ENCODE measurements at regions not wholly inside any gene's neighbourhood (a gene's known extent, or its start where the extent isn't known, plus 50 kb on each side); places are given as distances from the start of the nearest gene placed in this dataset.
A peak's percentile ranks its signal among the peaks of the same experiment; 100 is the strongest.

DNA sequence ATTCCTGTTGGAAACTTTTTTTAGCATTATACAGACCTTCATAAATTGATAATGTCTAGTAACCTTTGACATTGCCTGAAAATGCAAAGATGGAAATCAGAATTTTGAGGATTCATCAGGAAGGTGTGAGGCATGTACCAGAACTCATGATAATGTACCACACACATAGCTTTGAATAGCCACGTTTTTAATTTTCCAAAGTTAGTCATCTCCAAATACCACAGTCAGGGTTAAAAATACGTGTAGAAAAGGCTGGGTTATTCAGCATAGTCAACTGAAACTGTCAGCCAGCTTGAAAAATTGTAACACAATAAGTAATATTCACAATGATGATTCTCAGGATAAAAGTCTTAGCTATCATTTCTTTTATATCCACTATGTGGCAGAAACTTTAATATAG, 102.0 kb upstream of the THRB start:
- no peak for DNase-seq (ENCODE audit: low spot score)

- no peak for DNase-seq (ENCODE audit: low spot score)
Measured at GRCh38 chr3:24598695-24599470, 104.2 kb upstream of the THRB start.

DNA sequence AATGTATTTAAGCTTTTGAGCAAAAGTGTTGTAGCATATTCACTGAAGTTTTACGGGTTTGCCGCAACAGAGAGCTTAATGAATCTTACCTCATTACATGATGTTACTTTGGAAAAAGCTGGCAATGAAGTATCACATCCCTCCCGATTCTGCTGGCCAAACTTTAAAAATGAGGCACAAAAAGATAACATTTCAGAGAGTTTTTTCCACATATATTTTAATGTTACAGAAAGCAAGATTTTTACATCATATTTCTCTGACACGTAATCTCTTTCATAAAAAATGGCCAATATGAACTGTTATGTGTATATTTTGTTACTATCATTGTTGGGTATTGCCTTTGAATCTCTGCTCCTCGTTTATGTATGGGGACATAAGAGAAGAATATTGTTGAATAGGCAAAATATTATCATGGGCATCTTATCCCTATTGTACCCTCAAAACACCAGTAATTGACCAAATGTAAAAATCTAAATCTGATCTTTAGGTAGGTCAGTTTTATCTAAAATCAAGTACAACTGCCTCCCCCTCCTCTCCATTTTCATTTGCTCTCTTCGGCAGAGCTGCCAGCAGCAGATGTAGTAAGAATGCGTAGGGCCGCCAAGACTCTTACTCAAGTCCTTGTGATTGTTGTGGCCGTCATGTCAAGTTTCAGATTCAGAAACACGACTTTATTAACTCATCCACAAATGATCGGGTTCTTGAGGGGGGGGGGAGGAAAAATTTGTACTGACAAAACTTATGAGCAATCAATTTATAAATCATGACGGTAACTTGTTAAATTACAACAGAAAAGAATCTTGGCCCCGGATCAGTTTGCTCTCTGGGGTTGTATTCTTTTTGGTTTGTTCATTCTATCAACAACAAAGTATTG, 106.7 kb upstream of the THRB start:
- DNase-seq (ENCODE audit: low spot score), result no peak

DNA sequence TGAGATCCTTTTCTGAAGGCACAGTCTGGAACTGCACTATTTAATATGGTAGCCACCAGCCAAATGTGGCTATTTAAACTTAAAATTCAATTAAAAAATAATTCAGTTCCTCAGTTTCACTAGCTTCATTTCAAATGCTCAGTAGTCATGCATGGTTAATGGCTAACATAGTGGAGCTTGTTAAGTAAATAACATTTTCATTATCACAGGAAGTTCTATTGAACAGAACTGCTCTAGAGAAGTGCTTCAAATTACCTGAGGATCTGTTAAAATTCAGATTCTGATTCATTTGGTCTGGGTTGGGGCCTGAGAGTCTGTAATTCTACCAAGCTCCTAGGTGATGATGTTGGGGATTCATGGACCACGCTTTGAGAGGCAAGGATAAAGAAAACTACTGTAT, 109.6 kb upstream of the THRB start:
- no peak for DNase-seq (ENCODE audit: low spot score)

DNA sequence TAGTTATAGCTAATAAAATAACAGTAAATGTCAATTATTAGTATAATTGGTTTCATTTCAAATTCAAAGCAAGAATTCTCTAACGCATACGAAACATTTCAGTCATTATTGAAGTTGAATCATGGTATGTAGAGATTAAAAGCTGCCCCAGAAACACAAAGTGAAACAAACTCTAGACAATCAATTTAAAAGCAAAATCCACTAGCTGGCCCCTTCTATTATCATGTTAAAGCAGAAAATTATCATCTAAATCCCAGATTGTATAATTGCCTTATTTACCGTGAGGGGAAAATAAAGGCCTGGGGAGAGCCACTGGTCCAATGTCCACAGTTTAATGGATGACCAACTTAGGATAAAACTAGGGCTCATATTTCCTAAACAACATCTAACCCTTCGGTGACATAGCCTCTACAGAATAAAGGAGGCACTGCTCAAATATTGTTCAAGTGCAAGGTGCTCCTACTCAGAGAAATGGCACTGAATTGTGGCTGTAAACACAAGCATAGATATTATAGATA, 110.9 kb upstream of the THRB start:
- no peak for DNase-seq (ENCODE audit: low spot score)

- no peak for DNase-seq (ENCODE audit: low spot score)
Measured at GRCh38 chr3:24607281-24607680, 112.6 kb upstream of the THRB start.

GRCh38 chr3:24608701-24609390, 114.2 kb upstream of the THRB start:
- DNase-seq (ENCODE audit: low spot score), result no peak

DNA sequence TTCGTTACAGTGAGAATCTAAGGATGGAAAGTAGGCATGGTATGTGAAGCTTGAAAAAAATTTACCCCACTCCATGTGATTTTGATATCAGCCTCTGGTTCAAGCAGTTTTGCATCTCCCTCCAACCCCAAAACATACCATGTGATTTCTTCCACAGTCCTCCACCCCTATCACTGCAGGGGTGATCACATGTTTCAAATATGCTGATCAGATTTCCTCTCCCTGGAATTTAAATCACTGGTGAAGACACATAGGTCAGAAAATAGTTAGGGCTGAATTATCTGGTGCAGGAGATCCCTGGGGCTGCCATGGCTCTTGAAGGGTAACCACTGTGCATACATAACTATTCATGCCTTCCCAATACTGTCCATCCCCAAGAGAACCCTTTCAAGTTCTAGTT, 119.7 kb upstream of the THRB start:
- DNase-seq (ENCODE audit: low spot score), result no peak

DNA sequence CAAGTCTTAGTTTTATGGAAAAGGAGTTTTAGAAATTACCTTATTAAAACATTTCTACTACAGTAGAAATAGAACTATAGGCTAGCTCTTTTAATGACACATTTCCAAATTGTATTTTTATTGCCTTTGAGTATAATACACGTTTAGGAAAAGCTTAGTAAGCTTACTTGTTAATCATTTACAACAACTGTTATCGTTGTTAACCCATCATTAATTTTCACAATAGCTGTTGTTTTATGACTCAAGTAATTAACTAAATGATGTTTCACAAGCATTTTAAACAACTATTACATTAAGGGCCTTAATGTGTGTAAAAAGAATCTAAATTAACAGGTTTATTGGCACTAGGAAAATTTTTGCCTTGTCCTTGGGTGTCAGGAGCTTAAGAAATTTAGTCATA, 120.5 kb upstream of the THRB start:
- no peak for DNase-seq (ENCODE audit: low spot score)

- DNase-seq (ENCODE audit: low spot score), result no peak
Measured at GRCh38 chr3:24616110-24616829, 121.6 kb upstream of the THRB start.

DNA sequence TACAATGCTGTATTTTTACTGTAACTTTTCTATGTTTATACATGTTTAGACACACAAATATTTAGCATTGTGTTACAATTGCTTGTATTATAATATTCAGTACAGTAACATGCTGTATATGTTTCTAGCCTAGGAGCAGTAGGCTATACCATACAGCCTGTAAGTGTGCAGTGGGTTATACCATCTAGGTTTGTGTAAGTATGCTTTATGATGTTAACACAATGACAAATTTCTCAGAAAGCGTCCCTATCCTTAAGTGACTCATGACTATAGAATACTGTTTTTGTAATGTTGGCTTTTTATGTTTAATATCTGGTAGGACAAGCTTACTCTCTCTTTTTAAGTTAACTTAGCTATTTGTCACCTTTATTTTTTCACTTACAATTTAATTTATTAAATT, 127.5 kb upstream of the THRB start:
- DNase-seq (ENCODE audit: low spot score), result no peak

DNA sequence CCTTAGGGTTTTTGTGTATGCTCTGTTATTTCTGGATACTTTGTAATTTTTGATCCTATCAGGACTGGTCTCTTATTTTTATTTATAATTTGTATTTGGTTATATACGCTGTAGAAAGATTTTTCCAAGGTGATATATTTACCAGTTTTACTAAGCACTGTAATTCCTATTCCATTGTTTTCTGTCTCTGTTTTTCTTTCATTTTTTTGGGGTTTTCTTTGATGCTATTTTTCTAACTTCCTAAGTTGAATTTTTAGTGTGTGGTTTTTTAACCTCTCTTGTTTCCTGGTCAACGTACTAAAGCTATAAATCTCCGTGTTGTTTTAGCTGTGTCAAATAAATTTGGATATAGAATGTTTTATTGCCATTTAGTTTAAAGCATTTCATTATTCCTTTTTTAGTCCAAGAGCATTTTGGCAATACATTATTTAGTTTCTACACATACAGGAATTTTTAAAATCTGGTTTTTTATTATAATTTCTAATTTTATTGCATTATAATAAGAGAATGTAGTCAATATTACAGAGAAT, 128.1 kb upstream of the THRB start:
- no peak for DNase-seq (ENCODE audit: low spot score)

GRCh38 chr3:24623657-24624056, 129.0 kb upstream of the THRB start:
- no peak for DNase-seq (ENCODE audit: low spot score)

- no peak for DNase-seq (ENCODE audit: low spot score)
Measured at GRCh38 chr3:24624938-24625681, 130.5 kb upstream of the THRB start.

- no peak for DNase-seq (ENCODE audit: low spot score)
Measured at GRCh38 chr3:24628523-24629258, 134.0 kb upstream of the THRB start.

- no peak for DNase-seq (ENCODE audit: low spot score)
Measured at GRCh38 chr3:24631481-24631880, 136.8 kb upstream of the THRB start.

DNA sequence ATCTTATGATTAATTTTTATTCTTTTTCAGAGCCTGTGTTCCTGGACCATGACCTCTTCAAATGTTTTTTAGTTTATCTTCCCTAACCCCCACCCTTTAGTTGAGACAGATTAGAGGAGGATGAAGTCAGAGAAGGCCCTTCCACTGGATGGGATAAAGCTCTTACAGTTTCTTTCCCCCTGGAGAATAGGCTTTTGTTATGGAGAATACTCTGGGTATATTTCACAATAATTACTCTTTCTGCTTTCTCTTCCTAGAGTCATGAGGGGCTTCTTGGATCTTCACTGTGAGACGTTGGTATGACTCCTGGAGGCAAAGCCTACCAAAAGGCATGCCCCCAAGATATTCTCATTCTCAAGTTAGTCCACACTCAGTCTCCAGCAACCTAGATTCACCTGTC, 144.4 kb upstream of the THRB start:
- no peak for DNase-seq (ENCODE audit: low spot score)

DNA sequence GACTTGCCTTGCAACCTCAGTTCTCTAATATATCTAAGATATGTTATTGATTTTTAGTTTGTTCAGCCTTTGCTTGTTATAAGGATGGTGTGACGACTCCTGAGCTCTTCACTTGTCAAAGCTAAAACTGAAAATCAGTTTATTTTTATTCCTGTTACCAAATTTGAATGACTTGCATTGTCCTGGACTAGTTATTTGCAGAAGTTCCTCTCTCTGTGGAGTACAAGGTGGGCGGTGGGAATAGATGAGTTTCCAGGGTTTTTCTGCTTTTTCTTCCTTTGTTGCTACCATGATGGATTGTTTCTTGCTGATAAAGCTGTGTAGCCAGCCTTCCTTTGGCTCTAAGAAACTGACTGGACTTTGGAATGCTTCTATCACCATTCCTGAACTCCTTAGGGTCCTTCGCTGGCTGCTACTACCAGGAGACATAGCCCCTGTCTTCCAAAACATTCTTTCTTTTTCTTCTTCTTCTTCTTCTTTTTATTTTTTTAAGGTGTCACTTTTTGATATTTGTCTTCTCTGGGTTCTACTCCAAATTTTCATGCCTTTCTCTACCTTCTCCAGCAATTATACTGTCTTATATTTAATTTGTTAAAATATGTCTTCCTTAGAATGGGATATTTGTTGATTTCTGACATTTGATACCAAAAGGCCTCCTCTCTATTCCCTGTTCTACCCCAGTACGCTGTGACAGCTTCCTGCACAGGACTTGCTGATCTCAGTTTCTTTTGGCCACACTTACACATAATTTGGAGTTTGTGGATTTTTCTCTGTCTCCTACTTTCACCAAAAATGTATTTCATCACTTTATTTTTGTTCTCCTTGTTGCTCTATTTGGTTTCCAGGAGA, 145.1 kb upstream of the THRB start:
- no peak for DNase-seq (ENCODE audit: low spot score)

DNA sequence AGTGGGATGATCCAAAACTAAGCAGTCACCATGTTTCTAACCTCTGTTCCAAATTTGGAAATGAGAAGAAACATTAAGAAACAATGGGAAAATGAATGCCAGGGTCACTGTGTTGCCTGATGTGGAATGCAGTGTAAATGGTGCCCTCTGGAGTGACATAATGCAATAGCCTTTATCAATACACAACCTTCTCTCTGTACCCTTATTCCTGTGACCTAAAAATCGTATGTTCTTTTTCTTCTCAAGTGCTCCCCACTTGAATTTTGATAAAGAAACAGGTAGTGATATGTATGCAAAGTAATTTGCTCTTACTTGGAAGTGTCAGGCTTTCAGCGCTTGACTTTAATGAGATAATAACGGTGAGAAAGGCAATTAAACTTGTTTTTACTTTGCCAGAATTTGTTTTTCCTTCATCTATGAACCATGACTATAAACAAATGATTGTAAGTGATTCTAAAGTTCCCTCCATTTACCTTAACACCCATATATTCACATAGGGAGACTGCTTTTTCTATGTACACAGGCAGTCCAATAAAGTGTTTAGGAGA, 145.8 kb upstream of the THRB start:
- DNase-seq (ENCODE audit: low spot score), result peak; percentile 43

Data from HuH-7.5 (cell line).